Spleen (tissue), 7 donors: ENCODE measurements at regions not wholly inside any gene's neighbourhood (a gene's known extent, or its start where the extent isn't known, plus 50 kb on each side); places are given as distances from the start of the nearest gene placed in this dataset.

Experiments
- CTCF ChIP-seq, 11 experiments: fragments of 200-600 bp in 7 of 11; fragments of 450-650 bp in 4 of 11; sonication (generic) in 4 of 11; IDR thresholded peaks in 8 of 11; conservative IDR thresholded peaks in 3 of 11; 1 replicate in 7 of 11; 2 replicates in 4 of 11; pipeline versions ENCODE4 v1.4.0 to v1.8.0; 2016 to 2021; ENCODE audit warnings: antibody characterized with exemption in 11 of 11, inconsistent platforms in 4 of 11, mild to moderate bottlenecking in 1 of 11
- POLR2AphosphoS5 ChIP-seq, 3 donors: sonication (generic); formaldehyde crosslinking; IDR thresholded peaks; one replicate each; pipeline ENCODE4 v1.5.1; 2017; ENCODE audit warnings: antibody characterized with exemption in 3 of 3
- donor health status: DM: no; HTN: no; CAD: no; lungs with moderate emphysema.
- donor health status: DM: no; HTN: no; CAD: no.
- donor health status: DM: no; HTN: no; CAD: no.

DNA sequence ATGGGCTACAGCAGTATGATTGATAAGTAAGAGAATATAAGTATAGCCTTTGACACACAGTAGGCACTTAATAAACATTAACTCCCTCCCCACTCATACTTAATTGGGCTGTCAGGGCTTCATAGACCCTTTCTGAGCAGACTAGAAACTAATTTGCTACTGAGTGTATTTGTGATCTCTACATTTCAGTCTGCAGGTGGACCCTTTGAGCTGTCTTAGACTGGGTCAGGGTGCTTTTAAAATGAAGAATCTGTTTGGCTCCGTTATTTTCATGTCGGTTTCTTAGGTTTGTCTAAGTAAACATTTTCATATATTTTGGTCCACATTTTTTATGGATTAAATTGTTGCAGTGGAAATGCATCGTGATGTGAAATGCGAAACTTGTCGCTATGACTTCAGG lies 50.3 kb upstream of the SELENOK start:
- TF ChIP-seq CTCF (IDR thresholded peaks at IDR 0.05 in 8 of 11, conservative IDR thresholded peaks at IDR 0.05 in 3 of 11): no peak
- no peak for TF ChIP-seq POLR2AphosphoS5 (IDR thresholded peaks at IDR 0.05)
